GM18508 (cell line): ENCODE measurements at regions not wholly inside any gene's neighbourhood (a gene's known extent, or its start where the extent isn't known, plus 50 kb on each side); places are given as distances from the start of the nearest gene placed in this dataset.
"Not testable (repeated sequence)": the region's sequence is repeated elsewhere in the genome, so short reads cannot be mapped to it uniquely, and the experiment has no call there.

Experiments
- ATAC-seq: cut with Tn5 transposase; IDR thresholded peaks from one replicate; pipeline ENCODE4 v1.9.1; 2021; ENCODE audit warnings: moderate number of reproducible peaks; ENCODE audit not compliant: insufficient read depth, unreplicated experiment

DNA sequence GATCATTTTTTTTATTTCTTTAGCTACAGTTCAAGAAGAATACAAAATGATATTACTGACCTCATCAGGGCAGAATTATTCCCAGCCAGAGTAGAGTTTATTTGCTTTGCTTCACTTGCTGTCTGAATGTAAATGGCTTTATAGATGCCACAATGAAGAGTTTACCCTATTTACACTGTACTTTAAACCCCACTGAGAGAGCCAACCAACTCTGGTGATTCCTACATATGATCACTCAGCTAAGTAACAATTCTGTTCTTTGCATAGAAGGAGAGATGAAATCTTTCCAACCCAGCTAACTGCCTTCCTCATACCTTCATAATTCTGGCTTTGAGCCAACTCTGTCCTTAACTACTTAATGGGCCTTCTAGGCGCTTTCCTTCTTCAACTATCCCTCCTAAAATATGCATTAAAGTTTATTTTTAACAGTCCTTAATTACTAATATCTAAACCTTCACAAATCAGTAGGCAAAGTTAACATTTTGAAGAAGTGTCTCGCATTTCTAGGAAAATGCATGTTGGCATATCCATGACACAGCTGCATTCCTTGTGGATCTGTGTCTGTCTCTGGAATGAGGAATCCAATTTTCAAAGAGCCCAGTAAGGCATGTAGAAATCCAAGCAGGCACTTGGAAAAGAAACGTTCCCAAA lies 284.8 kb upstream of the GRAMD2B start:
- no peak for ATAC-seq

DNA sequence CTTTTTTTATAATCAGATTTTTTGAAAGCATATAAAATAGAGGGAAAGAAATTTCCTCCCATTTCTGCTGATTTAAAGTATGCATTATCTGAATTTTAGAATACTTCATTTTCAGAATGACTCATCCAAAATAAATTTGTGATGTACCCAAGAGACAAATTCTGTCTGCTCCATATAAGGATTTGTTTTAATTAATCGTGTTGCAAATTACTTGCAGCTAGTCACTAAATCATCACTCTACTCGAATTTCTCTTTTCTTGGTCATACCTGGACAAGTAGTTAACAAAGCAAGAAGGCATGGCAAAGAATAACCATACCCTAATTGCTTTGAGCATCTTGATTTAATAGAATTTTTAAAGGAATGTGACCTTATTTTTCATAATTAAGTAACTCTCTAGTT lies 284.1 kb upstream of the GRAMD2B start:
- ATAC-seq = no peak

DNA sequence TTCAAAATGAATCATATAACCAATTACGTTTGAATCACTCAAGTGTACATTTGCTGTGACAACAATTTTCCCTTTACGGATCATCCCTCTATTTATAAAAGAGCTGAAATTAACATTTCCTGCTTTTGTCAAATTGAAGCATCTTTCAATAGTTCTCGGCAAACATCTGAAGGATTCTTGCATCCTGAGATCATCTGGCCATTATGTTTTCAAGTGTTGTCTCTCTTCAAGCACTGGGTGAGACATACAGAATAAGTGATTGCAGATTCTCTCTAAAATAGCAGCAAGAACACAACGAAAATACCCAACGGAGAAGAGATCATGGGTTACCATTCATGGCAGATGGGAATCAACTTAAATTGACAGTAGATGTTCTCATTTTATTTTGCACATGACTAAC lies 283.4 kb upstream of the GRAMD2B start:
- no peak for ATAC-seq

DNA sequence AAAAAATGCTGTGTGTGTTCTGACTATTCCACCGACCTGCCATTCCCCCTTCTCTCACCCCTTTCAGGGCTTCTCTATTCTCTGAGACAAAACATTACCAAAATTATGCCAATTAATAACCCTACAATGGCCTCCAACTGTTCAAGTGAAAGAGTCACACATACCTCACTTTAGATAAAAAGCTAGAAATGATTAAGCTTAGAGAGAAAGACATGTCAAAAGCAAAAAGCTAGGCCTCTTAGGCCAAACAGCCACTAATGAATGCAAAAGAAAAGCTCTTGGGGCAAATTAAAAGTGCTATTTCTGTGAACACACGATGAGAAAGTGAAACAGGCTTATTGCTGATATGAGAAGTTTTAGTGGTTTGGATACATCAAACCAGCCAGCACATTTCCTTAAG lies 279.6 kb upstream of the GRAMD2B start:
- peak; percentile 65 for ATAC-seq

DNA sequence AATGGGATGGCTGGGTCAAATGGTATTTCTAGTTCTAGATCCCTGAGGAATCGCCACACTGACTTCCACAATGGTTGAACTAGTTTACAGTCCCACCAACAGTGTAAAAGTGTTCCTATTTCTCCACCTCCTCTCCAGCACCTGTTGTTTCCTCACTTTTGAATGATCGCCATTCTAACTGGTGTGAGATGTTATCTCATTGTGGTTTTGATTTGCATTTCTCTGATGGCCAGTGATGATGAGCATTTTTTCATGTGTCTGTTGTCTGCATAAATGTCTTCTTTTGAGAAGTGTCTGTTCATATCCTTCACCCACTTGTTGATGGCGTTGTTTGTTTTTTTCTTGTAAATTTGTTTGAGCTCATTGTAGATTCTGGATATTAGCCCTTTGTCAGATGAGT lies 272.9 kb upstream of the GRAMD2B start:
- not testable (repeated sequence) for ATAC-seq

DNA sequence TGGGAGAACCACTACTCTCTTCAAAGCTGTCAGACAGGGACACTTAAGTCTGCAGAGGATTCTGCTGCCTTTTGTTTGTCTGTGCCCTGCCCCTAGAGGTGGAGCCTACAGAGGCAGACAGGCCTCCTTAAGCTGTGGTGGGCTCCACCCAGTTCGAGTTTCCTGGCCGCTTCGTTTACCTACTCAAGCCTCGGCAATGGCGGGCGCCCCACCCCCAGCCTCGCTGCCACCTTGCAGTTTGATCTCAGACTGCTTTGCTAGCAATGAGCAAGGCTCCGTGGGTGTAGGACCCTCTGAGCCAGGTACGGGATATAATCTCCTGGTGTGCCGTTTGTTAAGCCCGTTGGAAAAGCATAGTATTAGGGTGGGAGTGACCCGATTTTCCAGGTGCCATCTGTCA lies 267.9 kb upstream of the GRAMD2B start:
- not testable (repeated sequence) for ATAC-seq

DNA sequence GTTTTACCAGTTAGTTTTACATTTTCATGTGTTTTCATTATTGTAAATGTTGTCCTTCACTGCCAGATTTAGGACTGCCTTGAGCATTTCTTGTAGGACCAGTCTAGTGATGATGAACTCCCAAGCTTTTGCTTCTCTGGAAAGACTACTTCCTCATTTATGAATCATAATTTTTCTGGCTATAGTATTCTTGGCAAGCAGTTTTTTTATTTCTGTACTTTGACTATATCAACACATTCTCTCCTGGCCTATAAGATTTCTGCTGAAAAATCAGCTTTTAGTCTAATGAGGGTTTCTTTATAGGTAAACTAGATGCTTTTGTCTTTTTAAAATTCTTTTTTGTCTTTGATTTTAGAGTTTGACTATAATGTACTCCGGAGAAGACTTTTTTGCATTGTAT lies 256.8 kb upstream of the GRAMD2B start:
- ATAC-seq = no peak

DNA sequence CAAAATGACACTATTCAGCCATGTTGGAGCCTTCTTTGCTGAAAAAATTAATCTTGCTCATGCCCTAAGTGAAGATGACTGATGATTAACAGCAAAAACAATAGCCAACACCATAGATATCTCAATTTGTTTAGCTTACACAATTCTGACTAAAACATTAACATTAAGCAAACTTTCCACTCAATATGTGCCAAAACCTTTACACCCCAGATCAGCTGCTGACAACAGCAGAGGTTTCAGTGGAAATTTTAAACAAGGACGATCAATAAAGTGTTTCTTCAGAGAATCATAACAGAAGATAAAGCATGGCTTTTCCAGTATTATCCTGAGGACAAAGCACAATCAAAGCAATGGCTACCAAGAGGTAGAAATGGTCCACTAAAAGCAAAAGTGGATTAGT lies 254.4 kb upstream of the GRAMD2B start:
- no peak for ATAC-seq

DNA sequence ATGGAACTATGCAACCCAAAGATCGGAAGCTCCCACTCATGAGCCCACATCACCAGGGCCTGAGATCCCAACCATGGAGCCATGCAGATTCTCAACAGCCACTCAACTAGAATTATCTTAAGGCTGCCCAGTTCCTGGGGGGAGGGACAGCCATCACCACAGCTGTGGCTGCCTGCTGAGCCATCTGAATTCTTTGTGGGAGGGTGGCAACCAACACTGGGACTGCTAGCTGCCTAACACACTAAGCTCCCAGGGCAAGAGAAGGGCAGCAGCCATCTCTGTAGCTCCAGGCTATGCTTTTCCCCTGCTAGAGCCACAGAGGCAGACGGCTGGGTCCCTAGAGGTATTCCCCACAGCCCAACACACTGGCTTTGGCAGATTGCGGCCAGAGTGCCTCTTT lies 251.3 kb upstream of the GRAMD2B start:
- no peak for ATAC-seq

DNA sequence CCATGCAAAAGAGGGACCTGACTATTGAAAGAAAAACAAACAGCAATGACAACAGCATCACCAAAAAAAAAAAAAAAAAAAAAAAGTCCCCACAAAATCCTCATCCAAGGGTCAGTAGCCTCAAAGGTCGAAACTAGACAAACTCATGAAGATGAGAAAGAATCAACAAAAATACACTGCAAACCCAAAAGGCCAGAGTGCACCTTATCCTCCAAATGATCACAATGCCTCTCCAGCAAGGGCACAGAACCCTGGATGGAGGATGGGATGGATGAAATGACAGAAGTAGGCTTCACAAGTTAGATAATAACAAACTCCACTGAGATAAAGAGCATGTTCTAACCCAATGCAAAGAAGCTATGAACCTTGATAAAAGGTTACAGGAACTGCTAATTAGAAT lies 250.4 kb upstream of the GRAMD2B start:
- ATAC-seq = no peak

DNA sequence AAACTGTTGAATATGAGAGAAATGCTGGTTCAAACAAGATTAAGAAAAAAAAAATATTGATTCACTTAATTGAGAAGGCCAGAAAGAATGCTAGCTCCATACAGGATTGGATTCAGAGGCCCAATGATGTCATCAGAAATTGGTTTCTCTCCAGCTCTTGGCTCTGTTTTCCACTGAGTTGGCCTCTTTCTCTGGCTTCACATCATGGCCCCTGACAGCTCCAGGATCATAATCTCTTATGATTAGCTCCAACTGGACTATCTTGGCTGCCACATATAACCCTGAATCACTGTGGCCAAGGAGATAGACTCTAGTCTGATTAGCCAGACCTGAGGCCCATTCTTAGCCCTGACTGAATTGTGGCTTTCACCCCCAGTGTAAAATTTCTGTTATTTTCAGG lies 244.7 kb upstream of the GRAMD2B start:
- ATAC-seq = no peak

DNA sequence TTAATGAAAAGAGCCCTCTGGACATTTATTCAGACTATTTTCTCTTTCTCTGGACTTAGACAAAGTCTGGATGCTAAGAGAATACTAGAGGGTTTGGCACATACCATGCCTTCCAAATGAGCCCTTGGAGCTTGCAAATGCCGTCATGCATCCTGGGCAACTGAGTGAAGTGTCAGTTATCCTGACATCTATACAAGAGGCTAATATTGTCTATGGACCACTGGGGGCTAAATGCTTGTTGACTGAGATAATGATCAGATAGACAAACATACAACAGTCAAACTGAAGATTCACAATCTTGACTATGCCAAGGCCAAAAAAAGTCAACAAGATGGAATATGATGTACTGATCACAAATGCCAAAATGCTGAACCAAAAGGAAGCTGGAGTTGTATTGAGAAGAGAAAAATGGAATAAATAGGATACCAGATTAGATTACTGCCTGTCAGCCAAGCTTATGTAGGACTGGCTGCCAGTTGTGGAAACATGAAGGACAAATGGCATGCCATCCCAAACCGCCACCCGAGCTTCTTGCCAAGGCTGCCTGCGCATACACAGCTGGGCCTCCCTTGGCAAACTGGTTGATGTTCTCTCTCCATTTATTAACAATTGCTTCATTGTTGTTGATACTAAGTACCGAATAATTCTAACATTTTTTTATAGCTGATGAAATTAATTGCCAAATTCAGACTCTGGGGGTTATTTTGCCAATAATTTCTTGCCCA lies 240.1 kb upstream of the GRAMD2B start:
- no peak for ATAC-seq

DNA sequence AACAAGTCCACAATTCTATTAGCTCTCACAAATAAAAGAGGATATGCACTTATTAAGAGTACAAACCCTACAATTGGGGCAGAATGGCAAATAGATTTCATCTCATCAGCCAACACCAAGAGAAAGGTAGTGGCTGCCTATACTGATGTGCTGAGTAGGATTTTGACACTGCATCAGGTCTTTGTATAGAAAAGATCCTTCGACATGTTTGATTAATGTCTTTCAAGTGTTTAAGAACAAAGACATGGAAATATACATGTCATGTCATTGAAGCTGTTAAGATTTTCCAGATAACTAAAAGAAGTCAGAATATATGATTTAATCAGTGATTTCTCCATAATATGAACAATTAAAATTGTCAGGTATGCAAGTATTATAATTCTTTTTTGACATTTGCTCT lies 238.7 kb upstream of the GRAMD2B start:
- no peak for ATAC-seq

DNA sequence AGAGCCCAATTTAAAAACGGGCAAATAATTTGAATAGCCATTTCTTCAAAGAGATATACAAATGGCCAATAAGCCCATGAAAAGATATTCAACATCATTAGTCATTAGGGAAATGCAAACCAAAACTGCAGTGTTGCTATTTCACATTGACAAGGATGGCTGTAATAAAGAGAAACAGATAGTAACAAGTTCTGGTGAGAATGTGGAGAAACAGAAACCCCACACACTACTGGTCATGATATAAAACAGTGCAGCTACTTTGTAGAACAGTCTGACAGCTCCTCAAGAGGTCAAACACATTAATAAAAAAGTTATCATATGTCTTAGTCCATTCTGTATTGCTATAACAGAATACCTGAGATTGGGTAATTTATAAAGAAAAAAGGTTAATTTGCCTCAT lies 237.0 kb upstream of the GRAMD2B start:
- ATAC-seq = no peak

DNA sequence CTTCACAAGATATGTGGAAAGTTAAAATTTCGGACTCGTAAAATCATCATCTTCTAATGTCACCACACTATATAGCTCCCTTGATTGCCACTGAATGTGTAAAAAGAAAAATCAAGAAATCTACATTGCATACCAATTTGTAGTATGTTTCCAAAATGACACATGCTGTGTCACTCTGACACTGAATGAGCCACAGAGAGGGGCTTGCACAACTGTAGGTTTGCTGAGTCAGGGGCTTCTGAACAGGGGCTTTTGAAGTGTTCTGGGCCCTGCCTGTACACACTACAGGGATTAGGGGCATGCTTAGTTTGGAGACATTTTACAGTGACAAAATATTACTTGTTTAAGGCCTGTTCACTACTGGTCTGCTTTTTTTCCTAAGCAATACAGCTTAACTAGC lies 234.4 kb upstream of the GRAMD2B start:
- ATAC-seq = no peak

DNA sequence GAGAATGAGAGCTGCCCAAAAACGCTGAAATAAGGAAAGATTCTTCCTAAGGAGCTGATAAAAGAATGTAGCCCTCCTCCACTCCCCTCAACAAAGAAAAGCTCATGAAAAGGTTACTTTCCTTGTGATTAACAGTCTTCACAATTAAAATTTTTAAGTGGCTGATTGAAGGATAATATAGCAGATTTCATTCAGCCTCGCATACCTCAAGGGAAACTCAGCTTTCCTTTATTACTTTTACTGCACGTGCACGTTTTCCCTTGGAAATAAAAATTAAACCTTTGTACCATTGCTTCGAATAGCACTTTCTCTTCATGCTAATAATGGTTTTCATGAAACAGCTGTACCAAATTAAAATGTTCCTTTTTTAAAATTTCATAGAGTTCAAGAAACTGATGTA lies 234.0 kb upstream of the GRAMD2B start:
- no peak for ATAC-seq

DNA sequence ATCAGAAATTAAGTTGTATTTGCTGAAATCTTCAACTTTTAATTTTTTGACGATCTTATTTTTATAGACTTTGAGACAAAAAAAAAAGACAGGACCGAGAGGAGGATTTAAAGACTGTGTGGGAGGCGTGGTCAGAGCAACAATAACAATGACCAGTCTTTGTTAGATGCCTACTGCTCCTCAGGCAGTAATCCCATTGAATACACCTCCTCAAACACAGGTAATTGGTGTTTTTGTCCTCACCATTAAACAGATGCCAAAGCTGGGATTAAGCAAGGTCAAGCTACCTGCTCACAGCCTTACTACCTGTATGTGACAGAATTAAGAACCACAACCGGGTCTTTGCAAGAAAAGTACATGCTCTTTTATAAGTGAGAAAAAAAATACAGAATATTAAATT lies 233.3 kb upstream of the GRAMD2B start:
- ATAC-seq = no peak

DNA sequence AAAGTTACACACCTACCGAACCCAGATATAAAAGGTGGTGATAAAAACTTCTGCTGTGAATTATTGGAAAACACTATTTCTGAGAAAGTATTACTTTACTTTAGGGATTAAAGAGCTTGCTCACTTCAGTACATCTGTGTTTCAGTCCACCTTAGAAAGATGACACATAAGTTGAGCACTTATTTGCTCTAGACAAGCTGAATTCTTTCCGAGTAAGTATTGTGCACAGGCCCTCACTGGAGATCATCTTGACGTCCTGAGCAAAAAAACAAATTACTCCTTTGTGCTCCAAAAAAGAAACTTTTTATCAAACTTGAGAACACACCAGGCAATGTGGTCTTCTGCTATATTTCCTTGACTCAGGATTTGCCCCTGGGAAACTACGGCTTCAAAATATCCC lies 231.0 kb upstream of the GRAMD2B start:
- ATAC-seq = no peak

DNA sequence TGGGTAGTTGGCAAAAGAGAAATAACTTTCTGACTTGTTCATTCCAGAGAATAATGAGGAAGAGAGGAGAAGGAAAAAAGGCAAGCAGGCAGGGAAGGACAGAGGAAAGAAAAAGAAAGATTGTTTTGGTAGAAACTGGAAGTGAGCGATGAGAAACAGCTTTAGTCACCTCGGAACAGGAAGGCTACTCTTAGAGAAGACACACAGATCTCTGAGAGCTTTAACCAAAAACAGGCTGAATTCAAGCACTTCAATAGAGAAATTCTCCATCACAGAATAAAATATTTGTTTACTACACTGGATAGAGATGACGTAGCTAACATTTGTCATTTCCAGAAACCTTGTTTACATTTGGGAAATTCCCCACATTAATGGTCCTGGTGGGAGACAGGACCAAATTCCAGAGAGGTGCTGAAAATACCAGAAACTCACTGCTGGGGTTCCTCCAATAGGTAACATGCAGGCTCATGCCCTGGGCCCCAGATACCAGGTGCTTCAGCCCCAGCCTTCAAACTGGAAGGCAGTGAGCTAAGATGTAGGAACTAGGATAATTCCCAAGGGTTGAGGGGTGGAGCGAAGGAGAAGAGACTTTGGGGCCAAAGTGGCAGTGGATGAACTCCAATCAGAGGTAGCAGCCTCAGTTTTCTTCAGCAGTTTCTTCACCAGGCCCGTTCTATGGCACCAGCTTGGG lies 227.7 kb upstream of the GRAMD2B start:
- ATAC-seq = no peak

DNA sequence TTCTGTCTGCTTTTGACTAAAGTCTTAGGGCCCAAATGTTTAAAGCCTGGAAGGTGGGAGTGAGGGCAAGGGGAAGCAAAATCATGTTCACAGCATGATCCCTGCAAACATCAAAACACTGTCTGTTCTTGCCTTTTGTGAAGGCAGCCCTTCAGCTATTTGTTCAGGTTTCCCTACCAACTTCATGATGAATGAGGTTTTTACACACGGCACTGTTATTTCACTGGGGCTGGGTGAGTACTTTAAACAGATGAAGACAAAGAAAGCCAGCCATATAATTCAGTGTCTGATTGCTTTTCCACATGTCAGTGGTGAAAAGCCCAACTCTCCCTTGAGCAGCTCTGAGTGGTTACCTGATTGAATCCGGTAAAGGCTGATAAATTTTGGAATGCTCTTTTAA lies 224.7 kb upstream of the GRAMD2B start:
- no peak for ATAC-seq

DNA sequence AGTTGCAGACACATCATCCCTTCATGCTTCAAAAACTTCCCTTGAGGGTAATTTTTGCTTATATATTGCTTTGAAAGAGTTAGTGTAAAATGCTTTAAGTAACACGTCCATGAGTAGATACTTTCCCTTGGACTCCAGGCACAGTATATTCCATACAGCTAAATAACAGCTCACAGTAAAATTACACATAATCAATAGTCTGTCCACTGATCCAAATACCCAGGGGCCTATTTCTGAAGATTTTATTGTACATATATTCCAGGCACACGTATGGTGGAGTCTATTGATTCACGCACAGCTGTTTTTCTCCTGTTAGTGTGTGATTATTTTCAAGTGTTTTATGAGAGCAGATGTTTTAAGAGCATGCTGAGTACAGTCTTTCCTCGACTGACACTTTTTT lies 223.7 kb upstream of the GRAMD2B start:
- ATAC-seq = no peak

DNA sequence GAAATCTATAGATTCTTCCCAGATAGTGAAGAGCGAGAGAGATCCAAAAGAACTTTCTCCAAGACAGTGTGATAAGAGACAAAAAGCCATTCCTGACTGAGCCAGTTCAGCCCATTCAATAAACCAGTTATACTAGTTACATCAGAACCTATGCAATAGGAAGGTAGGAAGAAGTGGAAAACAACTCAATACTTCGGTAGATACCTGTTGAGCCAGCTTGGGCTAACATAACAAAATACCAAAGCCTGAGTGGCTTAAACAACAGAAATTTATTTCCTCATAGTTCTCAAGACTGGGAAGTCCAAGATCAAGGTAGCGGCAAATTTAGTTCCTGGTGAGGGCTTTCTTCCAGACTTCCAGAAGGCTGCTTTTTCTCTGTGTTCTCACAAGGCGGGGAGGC lies 214.5 kb upstream of the GRAMD2B start:
- ATAC-seq = no peak
